ENCODE measurements at regions not wholly inside any gene's neighbourhood (a gene's known extent, or its start where the extent isn't known, plus 50 kb on each side); places are given as distances from the start of the nearest gene placed in this dataset.

DNA sequence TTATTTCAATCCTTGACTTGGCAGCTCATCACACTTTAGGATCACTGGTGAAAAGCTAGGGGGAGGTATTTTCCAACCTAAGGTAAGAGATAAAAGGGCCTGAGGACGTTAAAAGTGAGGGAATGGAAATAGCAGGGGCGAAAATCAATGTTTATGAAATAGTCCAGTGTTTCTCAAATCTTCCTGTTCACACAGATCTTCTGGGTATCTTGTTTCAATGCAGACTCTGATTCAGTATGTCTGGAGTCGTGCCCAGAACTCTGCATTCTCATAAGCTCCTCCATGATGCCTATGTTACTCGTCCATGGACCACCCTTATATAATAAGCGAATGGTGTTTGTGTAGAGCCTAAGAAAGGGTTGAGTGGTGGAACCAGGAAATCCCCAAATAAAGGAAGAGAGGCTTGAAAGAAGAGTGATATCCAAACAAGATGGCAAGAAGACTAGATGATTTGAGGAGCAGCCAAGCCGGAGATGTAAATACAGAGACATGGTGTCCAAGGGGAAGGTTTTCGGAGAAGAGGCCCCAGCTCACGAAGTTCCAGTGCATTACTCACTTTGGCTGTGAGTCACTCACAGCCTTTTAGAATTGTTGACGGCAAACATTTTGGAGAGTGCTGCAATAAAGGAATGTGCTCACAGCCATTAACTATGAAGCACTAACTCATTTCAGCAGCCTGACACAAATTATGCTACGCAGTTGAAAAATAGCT is 215.6 kb upstream of the PPARGC1A start:
- DNase-seq (ENCODE audit: low spot score): peak; percentile 92

DNA sequence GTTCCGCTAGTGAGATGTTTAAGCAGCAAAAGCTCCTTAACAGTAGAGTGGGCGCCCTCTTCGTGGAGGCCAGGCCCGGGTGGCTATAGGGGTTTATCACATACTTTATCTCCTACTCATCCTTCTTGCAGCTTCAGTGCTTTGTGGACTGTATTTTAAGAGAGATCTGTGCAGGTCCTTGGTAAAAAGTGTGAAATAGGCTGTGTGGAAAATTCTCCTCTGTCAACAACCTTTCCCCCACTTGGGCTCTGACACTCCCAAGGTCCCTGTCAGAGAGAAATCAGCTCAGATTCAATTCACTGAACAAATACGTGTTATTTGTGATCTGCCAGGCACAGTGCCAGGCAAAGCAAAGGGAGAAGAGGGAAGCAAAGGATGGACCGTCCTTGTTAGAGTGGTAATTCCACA is 214.3 kb upstream of the PPARGC1A start:
- DNase-seq (ENCODE audit: low spot score): no peak

DNA sequence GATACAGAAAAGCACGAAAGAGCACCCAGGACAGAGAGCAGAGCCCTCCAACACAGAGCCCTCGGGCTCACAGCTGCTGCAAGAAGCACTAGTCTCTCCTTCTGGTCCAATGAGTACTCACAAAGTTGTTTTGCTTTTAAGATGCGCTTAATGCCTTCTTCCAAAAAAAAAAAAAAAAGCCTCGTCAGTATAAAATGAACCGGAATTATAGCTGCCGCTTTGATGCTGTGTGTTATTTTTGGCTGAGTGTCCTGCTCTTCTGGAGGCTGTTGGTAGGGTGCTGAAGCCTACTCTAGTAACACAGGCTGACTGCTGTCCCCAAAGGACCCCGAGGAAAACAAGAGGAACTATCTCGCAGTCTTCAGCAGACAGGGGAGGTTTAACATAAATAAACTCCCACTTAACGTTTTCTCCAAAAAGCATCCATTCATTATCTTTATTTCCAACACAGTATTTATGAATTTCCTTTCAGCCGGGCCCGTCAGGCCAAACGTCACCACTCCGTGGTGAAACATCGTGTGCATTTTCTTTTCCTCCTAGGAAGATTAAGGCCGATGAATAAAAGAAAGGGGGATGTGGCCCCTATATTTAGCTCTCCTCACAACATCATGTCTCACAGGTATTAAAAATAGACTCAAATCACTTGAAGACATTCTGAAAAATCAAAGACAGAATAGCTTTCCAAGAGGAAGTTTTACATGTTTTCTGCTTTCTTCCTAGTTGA is 213.7 kb upstream of the PPARGC1A start:
- DNase-seq (ENCODE audit: low spot score): no peak

DNA sequence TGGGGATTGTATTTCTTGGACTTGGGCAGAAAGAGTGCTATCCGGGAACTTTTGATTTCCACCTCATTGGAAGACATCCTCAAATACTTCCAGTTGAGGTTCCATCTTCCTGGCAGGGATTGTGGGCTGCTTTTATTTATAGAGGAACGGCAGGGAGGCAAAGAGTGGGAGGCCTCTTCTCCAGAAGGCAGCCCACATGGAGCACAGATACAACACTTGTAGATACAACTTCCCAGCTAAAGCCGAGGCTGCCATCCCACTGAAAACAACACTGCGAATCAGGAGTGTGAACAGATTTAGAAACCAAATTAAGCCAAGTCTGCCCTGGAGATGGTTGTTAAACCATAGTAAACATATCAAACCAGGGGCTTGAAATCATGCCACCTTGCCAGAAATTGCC is 212.8 kb upstream of the PPARGC1A start:
- no peak for DNase-seq (ENCODE audit: low spot score)

DNA sequence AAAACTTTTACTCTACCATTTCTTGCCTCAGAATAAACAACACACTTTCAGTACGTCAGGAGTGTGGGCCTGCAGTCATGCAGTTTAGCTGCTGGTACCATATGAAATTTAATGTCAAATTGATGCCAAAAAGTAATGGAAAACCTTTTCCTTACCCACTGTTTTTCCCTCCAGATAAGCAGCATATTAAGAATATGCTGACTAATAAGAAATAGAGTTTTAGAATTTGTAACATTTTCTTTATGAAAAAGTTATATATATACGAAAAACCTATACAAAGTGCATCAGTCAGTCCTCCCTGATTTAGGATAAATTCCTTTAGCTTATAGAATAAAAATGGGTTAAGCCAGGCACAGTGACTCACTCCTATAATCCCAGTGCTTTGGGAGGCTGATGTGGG is 206.8 kb upstream of the PPARGC1A start:
- DNase-seq (ENCODE audit: low spot score): no peak

DNA sequence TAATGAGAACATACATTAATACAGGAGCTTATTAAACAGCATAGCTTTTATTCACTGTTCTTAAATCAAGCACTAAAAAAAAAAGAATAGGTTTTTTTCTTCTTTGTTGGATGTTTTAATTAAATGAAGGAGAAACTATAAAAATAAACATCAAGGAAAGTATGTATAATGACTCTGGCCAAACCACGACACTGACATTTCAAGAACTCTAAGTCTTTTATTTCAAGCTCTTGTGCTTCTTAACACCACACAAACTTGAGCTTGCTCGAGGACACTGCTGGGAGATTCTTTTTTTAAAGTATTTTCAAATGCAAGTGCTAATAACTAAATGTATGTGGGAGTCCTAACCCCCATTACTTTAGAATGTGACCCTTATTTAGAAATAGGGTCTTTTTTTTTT is 204.9 kb upstream of the PPARGC1A start:
- no peak for DNase-seq (ENCODE audit: low spot score)

DNA sequence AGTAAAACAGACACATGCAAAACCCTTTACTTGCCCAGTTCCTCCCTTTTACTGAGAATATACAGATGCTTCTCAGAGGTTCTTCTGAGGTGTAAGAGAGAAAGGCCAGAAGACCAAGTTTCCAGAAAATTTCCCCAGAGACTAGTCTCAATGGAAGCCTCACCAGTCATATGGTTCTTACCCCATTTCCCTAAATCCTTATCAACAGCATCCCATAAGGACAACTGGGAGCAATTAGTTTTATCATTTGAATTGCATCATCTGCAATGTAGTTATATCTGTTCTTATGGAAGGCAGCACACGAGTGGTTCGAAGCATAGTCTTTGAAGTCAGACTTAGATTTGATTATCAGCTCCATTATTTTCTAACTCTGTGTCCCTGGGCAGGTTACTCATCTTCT is 203.6 kb upstream of the PPARGC1A start:
- DNase-seq (ENCODE audit: low spot score): no peak

DNA sequence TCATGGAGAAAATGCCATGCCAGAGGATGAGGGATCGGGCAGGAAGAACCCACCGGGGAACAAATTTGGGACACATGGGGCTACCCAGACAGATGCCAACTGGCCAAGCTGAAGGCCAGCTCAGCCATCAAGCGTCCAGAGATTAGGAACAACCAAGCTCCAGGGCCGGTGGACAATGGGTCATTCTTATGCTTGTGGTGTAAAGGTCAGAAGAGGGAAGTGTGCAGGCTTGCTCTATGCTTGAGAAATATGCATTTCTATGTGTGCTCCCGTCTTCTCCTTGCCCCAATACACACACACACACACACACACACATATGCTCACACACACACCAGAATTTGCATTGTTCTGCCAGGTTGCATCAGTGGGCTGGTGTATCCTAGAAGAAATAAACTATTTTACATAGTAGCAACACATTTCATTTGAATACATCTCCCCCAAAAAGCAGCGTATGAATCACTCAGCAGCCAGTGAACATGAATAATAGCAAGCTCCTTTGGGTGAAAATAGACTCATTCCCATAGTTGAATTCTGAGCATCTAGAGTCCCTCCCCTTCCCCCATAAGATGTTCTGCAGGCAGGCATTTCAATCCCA is 201.9 kb upstream of the PPARGC1A start:
- no peak for DNase-seq (ENCODE audit: low spot score)

DNA sequence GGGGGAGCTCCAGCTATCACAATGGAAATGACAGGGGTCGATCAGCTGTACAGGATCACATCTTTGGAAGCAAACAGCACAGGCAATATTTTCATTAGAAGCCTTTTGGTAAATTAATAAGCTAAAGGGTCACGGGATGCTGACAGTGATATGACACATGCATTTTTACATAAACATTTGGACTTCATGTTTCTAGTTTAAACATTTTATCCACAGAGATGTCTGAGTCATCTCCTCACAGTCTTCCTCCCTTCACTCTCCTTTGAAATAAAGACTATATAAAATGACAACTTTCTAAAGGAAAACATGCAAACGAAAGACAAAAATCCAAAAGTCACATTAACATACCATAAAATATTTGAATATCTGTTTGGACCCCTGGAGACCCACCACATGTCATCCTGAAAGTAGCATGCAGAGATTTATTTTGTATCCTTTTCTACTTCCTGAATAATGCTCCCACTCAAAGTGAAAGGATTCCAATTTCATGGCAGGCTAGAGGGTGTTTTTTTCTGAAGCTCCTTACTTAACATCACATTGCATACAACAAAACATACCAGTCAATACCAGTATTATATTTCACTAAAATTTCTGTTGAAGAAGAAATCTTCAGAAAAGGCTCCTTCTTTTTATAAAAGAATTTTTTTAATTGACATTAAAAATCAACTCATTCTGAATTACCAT is 200.1 kb upstream of the PPARGC1A start:
- no peak for DNase-seq (ENCODE audit: low spot score)

DNA sequence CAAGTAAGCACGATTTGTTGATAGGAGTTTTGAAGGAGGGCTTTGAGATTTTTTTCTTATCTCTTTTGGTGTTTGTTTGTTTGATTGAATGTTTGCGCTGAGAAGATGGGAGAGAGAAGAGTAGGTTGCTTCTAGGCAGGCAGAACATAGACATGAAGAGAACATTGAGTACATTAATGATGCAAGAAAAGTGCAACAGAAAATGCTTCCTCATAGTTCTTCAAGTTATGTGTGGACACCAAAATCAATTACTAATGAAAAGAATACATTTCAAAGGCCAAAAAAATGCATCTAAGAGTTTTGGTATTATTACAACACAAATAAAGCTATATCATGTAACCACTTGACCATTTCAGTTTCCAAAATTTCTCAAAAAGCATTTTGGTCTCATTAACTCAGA is 191.0 kb upstream of the PPARGC1A start:
- no peak for DNase-seq (ENCODE audit: low spot score)

DNA sequence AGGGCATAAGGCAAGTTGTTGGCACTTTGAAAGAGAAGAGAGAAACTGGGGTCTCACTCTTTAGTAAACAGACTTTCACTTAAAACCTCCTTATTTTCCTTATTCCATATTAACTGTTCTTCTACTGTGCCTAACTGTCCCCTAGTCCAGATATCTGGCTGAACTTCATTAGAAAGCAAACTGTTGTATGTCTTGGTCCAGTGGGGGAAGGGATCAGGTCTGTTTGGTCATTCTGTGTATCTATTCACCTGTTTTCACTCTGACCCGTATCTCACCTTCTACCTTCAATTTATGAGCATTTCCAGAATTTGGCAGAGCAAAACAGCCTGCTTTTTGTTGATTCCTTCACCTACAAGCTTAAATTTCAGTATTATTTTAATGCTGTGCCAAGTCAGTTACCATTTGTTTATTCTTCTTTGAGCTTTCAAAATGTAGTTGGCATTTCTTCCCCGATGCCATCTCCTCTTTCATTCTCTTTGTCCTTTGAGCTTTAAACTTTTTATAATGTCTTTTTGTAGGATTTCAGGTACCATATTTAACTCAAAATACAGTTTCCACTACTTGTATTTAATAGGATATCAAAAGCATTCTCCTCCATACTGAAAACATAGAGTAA is 188.6 kb upstream of the PPARGC1A start:
- DNase-seq (ENCODE audit: low spot score): no peak

DNA sequence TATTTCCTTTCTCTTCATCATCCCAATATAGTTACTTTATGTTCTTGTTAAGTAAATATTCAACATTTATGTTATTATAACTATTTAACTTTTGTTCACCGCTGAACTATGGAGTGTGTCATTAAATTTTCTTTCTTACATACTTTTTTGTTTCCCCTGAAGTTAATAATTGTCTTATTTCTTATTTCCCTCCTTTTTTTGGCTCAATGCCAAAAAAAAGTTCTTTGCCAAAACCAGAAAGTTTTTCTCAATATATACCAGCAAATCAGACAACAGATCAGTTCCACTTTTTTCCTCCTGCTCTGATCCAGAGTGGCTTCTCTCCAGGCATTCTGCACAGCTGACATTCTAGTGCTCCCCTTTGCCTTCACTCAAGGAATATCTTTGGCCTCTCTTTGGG is 187.0 kb upstream of the PPARGC1A start:
- no peak for DNase-seq (ENCODE audit: low spot score)

DNA sequence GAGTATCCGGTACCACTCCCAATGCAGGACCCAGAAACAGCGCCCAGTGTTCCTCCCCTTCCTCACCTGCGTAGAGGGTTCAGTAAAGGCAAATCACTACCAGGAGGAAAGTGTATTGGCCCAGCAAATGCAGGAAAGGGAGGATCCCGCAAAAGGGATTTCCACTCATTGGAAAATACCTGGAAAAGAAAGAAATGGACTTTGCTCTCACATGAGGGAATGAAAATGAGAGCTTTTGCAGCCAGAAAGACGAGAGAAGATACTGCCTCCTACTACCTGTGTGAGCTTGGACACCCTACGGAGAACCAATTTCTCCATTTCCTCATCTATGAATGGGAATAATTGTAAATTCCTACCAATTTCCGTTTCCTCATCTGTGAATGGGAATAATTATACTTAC is 184.1 kb upstream of the PPARGC1A start:
- DNase-seq (ENCODE audit: low spot score): no peak

DNA sequence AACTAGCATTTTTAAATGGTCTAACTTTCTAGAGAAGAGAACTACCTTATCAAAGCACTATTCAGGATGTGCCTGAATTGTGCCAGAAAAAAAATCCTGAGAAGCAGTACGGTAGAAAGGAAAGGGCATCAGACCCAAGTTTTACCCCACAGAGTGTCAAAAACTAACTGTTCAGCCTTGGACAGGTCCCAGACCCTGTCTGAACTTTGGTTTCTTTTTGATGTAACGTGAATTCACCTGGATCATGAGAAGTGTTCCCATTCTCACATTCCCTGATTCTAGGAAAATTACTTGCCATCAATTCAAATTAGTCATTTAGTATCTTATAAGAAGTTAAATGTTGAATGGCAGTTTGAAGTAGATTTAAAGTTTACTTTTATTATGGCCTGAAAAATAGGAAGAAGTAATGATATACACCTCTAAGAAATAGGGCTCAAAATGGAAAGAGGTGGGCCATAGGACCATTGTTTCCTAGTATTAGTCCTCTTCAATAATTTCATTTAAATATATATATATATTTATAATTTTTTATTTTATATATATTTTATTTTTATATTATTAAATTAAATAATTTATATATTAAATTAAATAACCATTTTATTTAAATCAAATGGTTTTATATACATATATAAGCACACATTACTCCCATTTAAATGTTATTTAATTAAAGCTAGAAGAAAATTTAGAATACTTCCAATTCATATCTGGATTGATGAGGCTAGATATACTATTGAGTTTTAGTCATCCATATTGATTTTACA is 181.9 kb upstream of the PPARGC1A start:
- no peak for DNase-seq (ENCODE audit: low spot score)

DNA sequence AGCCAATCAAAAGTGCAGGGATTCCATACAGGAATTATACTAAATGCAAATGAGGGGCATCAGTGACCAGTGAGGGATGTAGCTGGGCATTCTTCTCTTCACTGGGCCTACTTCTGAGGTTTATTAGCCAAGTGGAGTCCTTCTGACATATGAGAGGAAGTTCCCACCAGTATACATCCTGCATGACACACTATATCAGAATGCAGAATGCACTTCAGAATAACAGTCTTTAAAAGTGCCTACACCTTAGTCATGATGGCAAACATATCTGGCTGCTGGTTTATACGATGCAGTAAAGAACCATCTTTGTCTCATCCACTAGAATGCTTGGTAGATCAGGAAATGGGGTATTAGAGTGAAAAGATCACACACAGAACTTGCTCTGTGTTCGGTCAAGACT is 180.3 kb upstream of the PPARGC1A start:
- no peak for DNase-seq (ENCODE audit: low spot score)

DNA sequence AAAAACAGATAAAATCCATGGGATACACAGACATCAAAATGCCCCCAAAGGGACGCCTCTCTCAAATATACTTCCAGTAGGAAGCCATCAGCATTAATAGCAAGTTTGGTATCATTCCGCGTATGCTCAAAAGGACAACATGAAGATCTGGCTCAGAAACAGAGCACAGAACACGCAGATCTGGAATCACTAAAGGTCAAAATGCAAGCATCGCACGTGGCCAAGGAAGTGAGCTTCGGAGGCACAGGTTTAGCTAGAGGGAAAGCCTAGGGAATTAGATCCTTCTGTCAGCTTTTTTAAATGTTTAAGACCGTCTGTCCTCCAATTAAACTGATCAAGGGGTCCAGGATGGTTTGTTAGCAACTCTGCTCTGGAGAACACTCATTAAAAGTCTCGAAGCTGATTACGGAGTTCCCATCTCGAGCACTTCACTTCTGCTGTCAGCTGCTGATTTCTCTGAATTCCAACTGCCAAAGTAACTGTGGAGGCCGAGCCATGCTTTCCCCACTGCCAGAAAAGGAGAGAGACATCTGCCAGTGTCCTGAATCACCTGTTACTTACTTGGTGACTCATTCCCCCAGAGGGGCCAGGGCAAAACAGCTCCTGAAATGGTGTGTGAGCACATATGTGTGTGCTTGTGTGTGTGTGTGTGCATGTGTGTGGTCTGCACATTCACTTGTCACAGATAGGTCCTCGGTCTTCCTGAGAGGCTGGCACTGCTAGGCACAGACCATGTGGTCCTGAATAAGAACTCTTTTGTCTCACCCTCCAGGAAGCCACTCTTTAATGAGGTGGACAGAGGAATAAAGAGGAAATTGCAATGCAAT is 177.7 kb upstream of the PPARGC1A start:
- DNase-seq (ENCODE audit: low spot score): peak; percentile 35

DNA sequence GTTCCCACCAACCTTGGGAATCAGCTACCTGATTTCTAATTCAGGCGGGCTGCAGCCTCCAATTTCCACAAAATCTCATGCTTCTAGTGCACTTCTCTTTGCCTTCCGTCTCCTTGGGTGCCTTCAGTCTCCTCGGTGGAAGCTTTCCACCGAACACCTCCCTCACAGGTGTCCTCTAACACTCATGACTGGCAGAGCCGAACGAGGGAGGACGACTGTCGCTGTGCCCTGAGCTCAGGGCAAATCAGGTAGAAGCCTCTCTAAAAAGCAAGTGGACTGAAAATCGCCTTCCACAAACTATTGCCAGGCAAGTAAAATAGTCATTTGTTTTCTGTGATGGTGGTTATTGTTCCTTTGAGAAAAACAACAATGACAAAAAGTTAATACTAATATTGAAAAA is 176.1 kb upstream of the PPARGC1A start:
- no peak for DNase-seq (ENCODE audit: low spot score)

DNA sequence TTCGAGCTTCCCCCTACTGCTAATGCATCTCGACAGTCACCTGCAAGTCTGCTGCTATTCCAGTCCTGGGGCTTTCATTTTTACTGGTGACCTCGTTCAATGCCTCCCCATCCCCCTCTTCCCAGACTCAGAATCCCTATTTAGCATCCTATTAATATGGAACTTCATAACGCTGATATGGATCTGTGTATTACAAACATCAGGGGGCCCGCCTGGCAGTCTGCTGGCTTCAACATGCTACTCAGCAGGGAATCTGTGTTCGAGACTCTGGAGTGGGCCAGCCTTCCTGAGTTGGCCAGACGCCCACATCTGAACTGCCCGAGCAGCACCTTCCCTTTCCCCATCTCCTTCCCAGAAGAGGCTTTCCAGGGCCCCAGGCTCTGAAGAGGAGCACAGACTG is 173.9 kb upstream of the PPARGC1A start:
- DNase-seq (ENCODE audit: low spot score): no peak

DNA sequence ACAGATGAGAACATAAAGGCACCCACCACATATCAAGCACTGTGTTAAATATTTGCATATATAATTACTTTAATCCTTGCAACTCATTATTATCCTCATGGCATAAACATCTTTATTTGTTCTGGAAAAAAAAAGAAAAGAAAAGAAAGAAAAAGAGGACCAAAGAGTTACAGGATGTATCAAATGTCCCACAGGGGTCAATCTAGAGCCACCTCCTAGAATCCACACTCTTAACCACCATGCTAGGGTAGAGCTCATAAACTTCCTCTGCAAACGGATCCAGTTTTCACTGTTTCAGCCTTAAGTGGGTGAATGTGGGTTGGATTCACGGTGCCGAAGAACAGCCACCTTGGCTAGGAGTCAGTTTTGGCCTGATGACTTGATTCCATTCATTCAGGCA is 171.1 kb upstream of the PPARGC1A start:
- DNase-seq (ENCODE audit: low spot score): no peak

DNA sequence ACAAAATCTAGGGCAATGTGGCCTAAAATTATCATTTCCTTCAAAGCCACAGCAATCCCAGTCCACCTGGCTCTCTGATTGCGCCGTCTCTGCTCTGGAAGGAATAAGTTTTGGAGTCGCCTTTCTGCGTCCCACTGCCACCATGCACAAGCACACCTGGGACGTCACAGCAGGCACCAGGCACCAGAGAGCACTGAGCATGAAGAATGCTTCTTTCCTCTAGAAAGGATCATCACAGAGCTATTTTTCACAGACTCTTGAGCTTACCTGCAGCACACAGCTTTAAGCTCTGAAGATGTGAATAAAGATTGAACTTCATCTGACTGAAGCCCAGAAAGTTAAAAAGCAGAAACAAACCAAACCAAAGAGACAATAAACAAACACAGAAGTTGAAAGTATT is 170.0 kb upstream of the PPARGC1A start:
- no peak for DNase-seq (ENCODE audit: low spot score)

Data from AG20443 (cell line).